Peyer's patch (tissue), 4 donors: ENCODE measurements at regions not wholly inside any gene's neighbourhood (a gene's known extent, or its start where the extent isn't known, plus 50 kb on each side); places are given as distances from the start of the nearest gene placed in this dataset.

Experiments used
- DNase-seq, 3 donors: peaks; one replicate each; pipeline ENCODE4 v3.0.0-alpha.2; 2017 to 2019
- H3K27ac ChIP-seq, 4 donors: fragments of 200-600 bp; sonication (generic); one replicate each; pipeline ENCODE4 v1.5.1; 2016 to 2019
- H3K27me3 ChIP-seq, 2 donors: fragments of 200-600 bp; sonication (generic); one replicate each; pipeline ENCODE4 v1.5.1; 2019
- H3K36me3 ChIP-seq, 3 donors: fragments of 200-600 bp; sonication (generic); one replicate each; pipeline ENCODE4 v1.5.1; 2016 to 2019
- H3K4me1 ChIP-seq, 4 donors: fragments of 200-600 bp; sonication (generic); one replicate each; pipeline ENCODE4 v1.5.1; 2016 to 2019
- H3K4me3 ChIP-seq, 4 donors: fragments of 200-600 bp; sonication (generic); 1 replicate in 3 of 4; 2 replicates in 1 of 4; pipeline ENCODE4 v1.5.1; 2016 to 2019; ENCODE audit warnings: mild to moderate bottlenecking in 1 of 4
- H3K9me3 ChIP-seq, 4 donors: fragments of 200-600 bp; sonication (generic); one replicate each; pipeline ENCODE4 v1.5.1; 2016 to 2019; ENCODE audit warnings: mild to moderate bottlenecking in 1 of 4
- CTCF ChIP-seq, 6 experiments: fragments of 450-650 bp in 4 of 6; fragments of 200-600 bp in 2 of 6; sonication (generic) in 1 of 6; IDR thresholded peaks; one replicate each; pipeline ENCODE4 v1.5.1; 2017 to 2019; ENCODE audit warnings: antibody characterized with exemption in 6 of 6, mild to moderate bottlenecking in 3 of 6, moderate library complexity in 1 of 6
- POLR2A ChIP-seq, 2 donors: fragments of 450-650 bp; IDR thresholded peaks; one replicate each; pipeline ENCODE4 v1.5.1; 2017; ENCODE audit warnings: antibody characterized with exemption in 2 of 2, mild to moderate bottlenecking in 2 of 2, moderate library complexity in 2 of 2

- TF ChIP-seq POLR2A (IDR thresholded peaks at IDR 0.05) (no peak), CTCF (IDR thresholded peaks at IDR 0.05) (no peak)
Observed at GRCh38 chr6:100230953-100231316, 233.8 kb downstream of the SIM1 start.

GRCh38 chr6:100230115-100230952, 234.4 kb downstream of the SIM1 start:
- Histone ChIP-seq H3K36me3 (no peaks in the 10 kb centered on the region), H3K4me1 (peaks cover 0 to 3% (median 0%) of the 10 kb centered on the region in 4 donors), H3K27me3 (no peaks in the 10 kb centered on the region), H3K4me3 (no peak overlapping the region), H3K9me3 (no peaks in the 10 kb centered on the region), H3K27ac (no peak overlapping the region)
- no peak for TF ChIP-seq CTCF (IDR thresholded peaks at IDR 0.05)
- TF ChIP-seq POLR2A (IDR thresholded peaks at IDR 0.05), result no peak
- DNase-seq, result no peak

More at GRCh38 chr6:100230953-100231316, 233.8 kb downstream of the SIM1 start:
- Histone ChIP-seq H3K27me3 (no peaks in the 10 kb centered on the region), H3K36me3 (no peaks in the 10 kb centered on the region), H3K9me3 (no peaks in the 10 kb centered on the region), H3K4me3 (no peak overlapping the region), H3K4me1 (peaks cover 0 to 3% (median 0%) of the 10 kb centered on the region in 4 donors), H3K27ac (no peak overlapping the region)
- DNase-seq, result no peak

GRCh38 chr6:100229512-100229911, 235.2 kb downstream of the SIM1 start:
- Histone ChIP-seq H3K4me1 (peaks cover 0 to 3% (median 0%) of the 10 kb centered on the region in 4 donors), H3K9me3 (no peaks in the 10 kb centered on the region), H3K27me3 (no peaks in the 10 kb centered on the region), H3K36me3 (no peaks in the 10 kb centered on the region), H3K4me3 (peak overlapping the region in 1 of 4 donors; percentile 56), H3K27ac (no peak overlapping the region)
- no peak for TF ChIP-seq CTCF (IDR thresholded peaks at IDR 0.05)
- no peak for TF ChIP-seq POLR2A (IDR thresholded peaks at IDR 0.05)
- no peak for DNase-seq

- TF ChIP-seq POLR2A (IDR thresholded peaks at IDR 0.05), result no peak
- TF ChIP-seq CTCF (IDR thresholded peaks at IDR 0.05), result no peak
- H3K36me3 ChIP-seq, result no peaks in the 10 kb centered on the region
- peak; percentile 60 to 80 (median 69) for DNase-seq
- H3K27ac ChIP-seq, result no peak overlapping the region
- peaks cover 0 to 3% (median 0%) of the 10 kb centered on the region in 4 donors for H3K9me3 ChIP-seq
- H3K27me3 ChIP-seq, result no peaks in the 10 kb centered on the region
- H3K4me3 ChIP-seq, result peak overlapping the region; percentile 16 to 56 (median 40)
- H3K4me1 ChIP-seq, result peaks cover 0 to 3% (median 0%) of the 10 kb centered on the region in 4 donors
Observed at GRCh38 chr6:100228834-100229441, 234.9 kb upstream of the MCHR2 start.

- Histone ChIP-seq H3K36me3 (no peaks in the 10 kb centered on the region), H3K9me3 (peaks cover 0 to 4% (median 0%) of the 10 kb centered on the region in 4 donors), H3K27ac (no peak overlapping the region), H3K4me3 (peak overlapping the region; percentile 16 to 56 (median 40)), H3K27me3 (no peaks in the 10 kb centered on the region), H3K4me1 (peaks cover 0 to 3% (median 0%) of the 10 kb centered on the region in 4 donors)
- DNase-seq, result no peak
- TF ChIP-seq POLR2A (IDR thresholded peaks at IDR 0.05), result no peak
- no peak for TF ChIP-seq CTCF (IDR thresholded peaks at IDR 0.05)
Observed at GRCh38 chr6:100228437-100228833, 234.4 kb upstream of the MCHR2 start.
